ENCODE measurements at regions not wholly inside any gene's neighbourhood (a gene's known extent, or its start where the extent isn't known, plus 50 kb on each side); places are given as distances from the start of the nearest gene placed in this dataset.

GRCh38 chr7:445020-445419, 74.6 kb downstream of the PDGFA start:
- Histone ChIP-seq H3K9me2 (replicated peaks; ENCODE audit: insufficient read depth, low read length) (no peaks in the 10 kb centered on the region), H3K27me3 (ENCODE audit: low read length) (no peaks in the 10 kb centered on the region), H3K4me1 (ENCODE audit: low read length) (no peaks in the 10 kb centered on the region), H4K20me1 (ENCODE audit: insufficient read depth, low read depth, low read length) (no peaks in the 10 kb centered on the region), H3K4me2 (ENCODE audit: low read depth, low read length, poor library complexity, severe bottlenecking) (no peak overlapping the region), H3K36me3 (ENCODE audit: insufficient read depth, low read length) (no peaks in the 10 kb centered on the region), H3K79me2 (ENCODE audit: low read length) (no peaks in the 10 kb centered on the region), H3K27ac (ENCODE audit: low read length) (no peak overlapping the region), H3K9me3 (ENCODE audit: low read length) (no peaks in the 10 kb centered on the region), H3K9ac (ENCODE audit: low read length) (no peak overlapping the region), H3K4me3 (ENCODE audit: low read length) (no peak overlapping the region), H2AFZ (ENCODE audit: low read length) (no peak overlapping the region)
- no peak for DNase-seq

- Histone ChIP-seq H3K27me3 (ENCODE audit: low read length) (no peaks in the 10 kb centered on the region), H3K9ac (ENCODE audit: low read length) (no peak overlapping the region), H3K4me3 (ENCODE audit: low read length) (no peak overlapping the region), H3K36me3 (ENCODE audit: insufficient read depth, low read length) (no peaks in the 10 kb centered on the region), H3K9me3 (ENCODE audit: low read length) (no peaks in the 10 kb centered on the region), H3K4me2 (ENCODE audit: low read depth, low read length, poor library complexity, severe bottlenecking) (no peak overlapping the region), H2AFZ (ENCODE audit: low read length) (no peak overlapping the region), H3K79me2 (ENCODE audit: low read length) (no peaks in the 10 kb centered on the region), H3K27ac (ENCODE audit: low read length) (no peak overlapping the region), H4K20me1 (ENCODE audit: insufficient read depth, low read depth, low read length) (no peaks in the 10 kb centered on the region), H3K4me1 (ENCODE audit: low read length) (no peaks in the 10 kb centered on the region), H3K9me2 (replicated peaks; ENCODE audit: insufficient read depth, low read length) (no peaks in the 10 kb centered on the region)
- DNase-seq: no peak
These were observed 73.9 kb downstream of the PDGFA start for GRCh38 chr7:445563-446288.

DNA sequence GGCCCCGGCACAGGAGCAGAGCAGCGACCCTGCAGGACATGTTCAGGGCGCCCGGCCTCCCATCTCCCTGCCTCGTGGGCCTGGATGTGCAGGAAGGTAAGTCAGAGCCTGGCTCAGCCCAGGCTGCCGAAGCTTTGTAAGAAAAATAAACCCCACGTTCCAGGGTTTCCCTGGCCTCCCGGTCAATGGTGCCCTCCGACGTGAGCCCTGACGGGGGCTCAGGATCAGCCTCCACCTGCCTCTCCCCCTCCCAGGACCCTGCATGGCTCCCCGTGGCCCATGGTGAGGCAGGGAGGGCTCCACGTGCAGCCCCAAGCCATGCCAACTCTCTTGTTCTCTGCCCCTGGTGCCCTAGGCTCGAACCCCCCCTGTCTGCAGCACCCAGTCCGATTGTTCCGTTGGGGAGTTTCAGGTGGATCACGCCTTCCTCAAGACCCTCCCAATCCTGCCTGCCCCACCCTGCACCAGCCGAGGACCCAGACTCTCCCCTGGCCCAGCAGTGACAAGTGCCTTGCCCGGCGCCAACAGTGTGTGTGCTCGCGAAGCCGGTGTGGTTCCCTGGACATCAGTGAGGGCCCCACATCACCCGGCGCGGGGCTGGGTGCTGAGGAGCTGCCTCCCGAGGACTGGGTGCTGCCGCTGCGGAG, 73.2 kb downstream of the PDGFA start:
- DNase-seq: no peak
- no peak overlapping the region for H3K4me3 ChIP-seq (ENCODE audit: low read length)
- H3K27ac ChIP-seq (ENCODE audit: low read length): no peak overlapping the region
- no peak overlapping the region for H3K4me2 ChIP-seq (ENCODE audit: low read depth, low read length, poor library complexity, severe bottlenecking)
- no peaks in the 10 kb centered on the region for H3K27me3 ChIP-seq (ENCODE audit: low read length)
- no peaks in the 10 kb centered on the region for H4K20me1 ChIP-seq (ENCODE audit: insufficient read depth, low read depth, low read length)
- no peak overlapping the region for H2AFZ ChIP-seq (ENCODE audit: low read length)
- H3K36me3 ChIP-seq (ENCODE audit: insufficient read depth, low read length): no peaks in the 10 kb centered on the region
- no peaks in the 10 kb centered on the region for H3K79me2 ChIP-seq (ENCODE audit: low read length)
- no peaks in the 10 kb centered on the region for H3K9me2 ChIP-seq (replicated peaks; ENCODE audit: insufficient read depth, low read length)
- H3K9me3 ChIP-seq (ENCODE audit: low read length): no peaks in the 10 kb centered on the region
- H3K9ac ChIP-seq (ENCODE audit: low read length): no peak overlapping the region
- no peaks in the 10 kb centered on the region for H3K4me1 ChIP-seq (ENCODE audit: low read length)
